NT2/D1 (cell line): ENCODE measurements at regions not wholly inside any gene's neighbourhood (a gene's known extent, or its start where the extent isn't known, plus 50 kb on each side); places are given as distances from the start of the nearest gene placed in this dataset.

Experiments used
- SUZ12 ChIP-seq: IDR thresholded peaks from 2 replicates; pipeline ENCODE4 v1.6.1; 2011; ENCODE audit not compliant: insufficient read length, insufficient read depth; ENCODE audit errors: extremely low read depth
- YY1 ChIP-seq: IDR thresholded peaks from 2 replicates; pipeline ENCODE4 v1.6.1; 2011; ENCODE audit not compliant: insufficient read length, insufficient read depth
- ZNF274 ChIP-seq: IDR thresholded peaks from 2 replicates; pipeline ENCODE4 v1.6.1; 2011; ENCODE audit warnings: mild to moderate bottlenecking, low read depth, low read length

DNA sequence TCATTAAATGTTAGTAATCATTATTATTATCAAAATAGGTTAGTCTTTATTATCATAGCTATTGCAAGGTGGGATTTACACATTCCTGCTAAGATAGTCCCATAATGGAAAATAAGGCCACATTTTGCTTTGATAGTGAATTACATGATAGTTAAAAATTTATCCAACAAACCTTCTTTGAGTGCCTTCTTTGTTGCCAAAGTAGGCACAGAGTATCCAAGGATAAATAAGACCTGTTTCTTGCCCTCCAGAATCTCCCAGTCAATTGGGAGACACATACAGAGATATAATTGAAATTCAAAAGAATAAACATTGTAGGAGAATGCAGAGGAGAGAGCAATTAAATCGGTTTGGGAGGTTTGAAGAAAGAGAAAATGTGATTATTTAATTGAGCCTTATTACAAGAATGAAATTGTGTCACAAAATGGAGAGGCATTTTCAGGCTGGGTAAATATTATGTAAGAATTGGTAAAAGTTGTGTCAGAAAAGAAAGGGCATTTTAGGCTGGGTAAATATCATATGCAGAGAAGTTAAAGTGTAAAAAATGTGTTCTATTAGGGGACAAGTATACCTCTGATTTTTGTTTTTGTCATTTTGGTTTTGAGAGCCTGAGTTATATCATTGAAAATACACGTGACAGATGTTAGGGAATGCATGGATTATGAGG is 189.3 kb downstream of the POU4F1 start:
- no peak for TF ChIP-seq ZNF274
- TF ChIP-seq SUZ12 = no peak
- TF ChIP-seq YY1 = no peak
